ENCODE measurements at regions not wholly inside any gene's neighbourhood (a gene's known extent, or its start where the extent isn't known, plus 50 kb on each side); places are given as distances from the start of the nearest gene placed in this dataset.

DNA sequence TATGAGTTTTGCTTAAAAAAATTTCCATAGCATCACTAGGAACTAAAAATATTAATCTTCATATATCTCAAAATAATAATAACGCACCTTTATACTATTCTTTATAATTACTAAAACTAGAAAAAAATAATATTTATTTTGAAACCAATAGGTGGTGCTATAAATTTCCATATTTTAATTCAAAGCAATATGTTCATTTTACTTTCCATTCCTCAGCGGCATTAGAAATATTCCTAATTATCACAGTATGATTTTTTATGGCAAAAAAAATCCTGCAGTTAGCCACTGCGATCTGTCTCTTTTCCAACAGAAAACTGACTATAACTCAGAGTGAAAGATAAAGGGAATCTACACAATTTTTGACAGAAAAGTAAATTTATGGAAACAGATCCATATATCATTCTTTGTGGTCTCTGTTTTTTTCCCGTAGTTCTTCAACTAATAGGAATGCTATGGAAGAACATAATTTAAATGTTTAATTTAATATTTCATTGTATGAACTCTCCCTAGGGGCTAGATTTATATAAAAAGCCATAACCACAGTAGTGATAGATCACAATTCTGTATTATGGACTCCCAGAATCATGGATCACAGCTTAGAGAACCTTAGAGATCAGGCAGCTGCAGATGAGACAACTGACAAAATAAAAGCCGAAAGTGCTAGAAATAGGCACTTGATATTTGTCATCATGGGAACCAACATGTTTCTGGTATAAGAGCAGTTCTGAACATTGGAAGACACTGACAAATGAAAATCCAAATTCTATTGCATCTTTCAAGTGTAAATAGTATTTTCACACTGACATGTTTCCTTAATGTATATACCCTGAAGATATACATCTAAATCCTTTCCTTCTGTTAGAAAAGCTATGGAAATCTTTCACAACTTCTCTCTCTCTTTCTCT, 167.7 kb upstream of the MPDZ start:
- CTCF ChIA-PET (ENCODE audit: partially characterized antibody) = no interaction called here
- no peaks in the 10 kb centered on the region for H3K36me3 ChIP-seq (ENCODE audit: insufficient read depth, low read length)
- no peak overlapping the region for H3K27ac ChIP-seq (ENCODE audit: low read depth, low read length)
- intact Hi-C loops (cut with micrococcal nuclease) = no loop called here
- no peak overlapping the region for H3K27ac Mint-ChIP-seq
- peaks cover 0 to 2% of the 10 kb centered on the region in 2 donors for H3K27me3 Mint-ChIP-seq
- H3K4me3 ChIP-seq (ENCODE audit: low read length in 2 of 2) = no peak overlapping the region
- no peaks in the 10 kb centered on the region for H3K4me1 ChIP-seq (ENCODE audit: insufficient read depth, low read length)
- H3K9me3 Mint-ChIP-seq = peaks cover 0 to 7% (median 0%) of the 10 kb centered on the region in 8 donors
- H3K36me3 Mint-ChIP-seq = no peaks in the 10 kb centered on the region
- DNase-seq = no peak
- H3K4me3 Mint-ChIP-seq = no peak overlapping the region
- H3K9me3 ChIP-seq (ENCODE audit: control insufficient read depth in 1 of 2, low read length in 2 of 2) = no peaks in the 10 kb centered on the region
- POLR2A ChIA-PET (ENCODE audit: partially characterized antibody) = no interaction called here
- H3K4me1 Mint-ChIP-seq = no peaks in the 10 kb centered on the region
- H3K27me3 ChIP-seq (ENCODE audit: insufficient read depth, low read length) = no peaks in the 10 kb centered on the region

DNA sequence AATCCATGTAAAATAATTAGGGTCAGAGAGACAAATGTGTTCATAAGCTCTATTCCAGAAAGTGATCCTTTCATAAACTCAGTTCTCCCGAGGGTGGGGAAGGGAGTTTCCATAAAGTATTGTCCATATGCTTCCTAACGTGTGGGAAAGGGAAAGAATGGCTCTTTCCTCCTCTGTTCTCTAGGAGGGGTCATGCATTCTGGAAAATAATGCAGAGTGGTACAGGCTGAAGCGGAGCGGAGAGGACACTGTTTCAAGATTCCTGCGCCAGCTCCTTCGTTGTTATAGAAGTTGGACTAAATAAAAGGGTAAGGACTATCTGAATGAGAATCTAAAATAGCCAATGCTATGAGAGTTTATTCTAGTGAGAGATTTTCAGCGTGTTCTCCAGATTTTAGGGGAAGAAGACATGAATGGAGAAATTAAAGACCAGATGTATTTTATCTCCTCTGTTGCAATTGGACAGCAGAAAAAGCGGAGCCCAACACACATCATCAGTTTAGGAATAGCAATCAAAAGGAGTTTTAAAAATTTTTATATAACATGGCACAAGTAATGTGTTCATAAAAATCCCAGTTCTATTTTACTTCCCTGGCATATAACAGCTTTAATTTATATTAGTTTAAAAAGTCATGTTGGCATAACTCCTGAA, 166.9 kb upstream of the MPDZ start:
- H3K9me3 Mint-ChIP-seq = peaks cover 0 to 7% (median 0%) of the 10 kb centered on the region in 8 donors
- no peak overlapping the region for H3K27ac ChIP-seq (ENCODE audit: low read depth, low read length)
- H3K4me3 Mint-ChIP-seq = no peak overlapping the region
- H3K9me3 ChIP-seq (ENCODE audit: control insufficient read depth in 1 of 2, low read length in 2 of 2) = no peaks in the 10 kb centered on the region
- no peaks in the 10 kb centered on the region for H3K4me1 ChIP-seq (ENCODE audit: insufficient read depth, low read length)
- no peaks in the 10 kb centered on the region for H3K36me3 Mint-ChIP-seq
- no peaks in the 10 kb centered on the region for H3K36me3 ChIP-seq (ENCODE audit: insufficient read depth, low read length)
- no peaks in the 10 kb centered on the region for H3K4me1 Mint-ChIP-seq
- no peak for DNase-seq
- no peaks in the 10 kb centered on the region for H3K27me3 ChIP-seq (ENCODE audit: insufficient read depth, low read length)
- H3K4me3 ChIP-seq (ENCODE audit: low read length in 2 of 2) = no peak overlapping the region
- H3K27me3 Mint-ChIP-seq = peaks cover 0 to 2% of the 10 kb centered on the region in 2 donors
- ChIA-PET POLR2A (ENCODE audit: partially characterized antibody) (no interaction called here), CTCF (ENCODE audit: partially characterized antibody) (no interaction called here)
- intact Hi-C loops (cut with micrococcal nuclease) = no loop called here
- no peak overlapping the region for H3K27ac Mint-ChIP-seq

DNA sequence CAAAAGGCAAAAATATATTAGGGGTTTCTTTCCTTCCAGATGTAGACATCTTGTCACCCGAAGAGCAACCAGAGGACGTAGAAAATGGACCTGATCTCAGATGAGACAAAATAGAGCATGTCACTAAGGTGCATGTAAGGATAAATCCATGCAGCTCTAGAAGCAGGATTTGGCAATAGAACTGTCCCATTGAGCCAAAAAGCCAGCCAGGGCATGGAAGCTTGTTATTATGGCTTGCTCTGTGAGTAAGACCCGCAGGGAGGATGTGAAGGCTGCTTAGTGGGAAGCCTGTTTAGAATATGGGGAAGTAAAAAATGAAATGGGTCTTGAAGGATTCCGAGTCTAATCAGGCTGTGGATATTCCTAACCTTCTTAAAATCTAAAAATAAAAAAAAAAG, 165.6 kb upstream of the MPDZ start:
- ChIA-PET POLR2A (ENCODE audit: partially characterized antibody) (no interaction called here), CTCF (ENCODE audit: partially characterized antibody) (no interaction called here)
- no peaks in the 10 kb centered on the region for H3K36me3 Mint-ChIP-seq
- Histone ChIP-seq H3K27me3 (ENCODE audit: insufficient read depth, low read length) (no peaks in the 10 kb centered on the region), H3K36me3 (ENCODE audit: insufficient read depth, low read length) (no peaks in the 10 kb centered on the region), H3K27ac (ENCODE audit: low read depth, low read length) (no peak overlapping the region), H3K4me3 (ENCODE audit: low read length in 2 of 2) (no peak overlapping the region), H3K4me1 (ENCODE audit: insufficient read depth, low read length) (no peaks in the 10 kb centered on the region), H3K9me3 (ENCODE audit: control insufficient read depth in 1 of 2, low read length in 2 of 2) (no peaks in the 10 kb centered on the region)
- H3K9me3 Mint-ChIP-seq = peaks cover 0 to 7% (median 0%) of the 10 kb centered on the region in 8 donors
- no peak for DNase-seq
- no peak overlapping the region for H3K27ac Mint-ChIP-seq
- no peaks in the 10 kb centered on the region for H3K4me1 Mint-ChIP-seq
- peaks cover 0 to 2% of the 10 kb centered on the region in 2 donors for H3K27me3 Mint-ChIP-seq
- intact Hi-C loops (cut with micrococcal nuclease) = no loop called here
- H3K4me3 Mint-ChIP-seq = no peak overlapping the region

DNA sequence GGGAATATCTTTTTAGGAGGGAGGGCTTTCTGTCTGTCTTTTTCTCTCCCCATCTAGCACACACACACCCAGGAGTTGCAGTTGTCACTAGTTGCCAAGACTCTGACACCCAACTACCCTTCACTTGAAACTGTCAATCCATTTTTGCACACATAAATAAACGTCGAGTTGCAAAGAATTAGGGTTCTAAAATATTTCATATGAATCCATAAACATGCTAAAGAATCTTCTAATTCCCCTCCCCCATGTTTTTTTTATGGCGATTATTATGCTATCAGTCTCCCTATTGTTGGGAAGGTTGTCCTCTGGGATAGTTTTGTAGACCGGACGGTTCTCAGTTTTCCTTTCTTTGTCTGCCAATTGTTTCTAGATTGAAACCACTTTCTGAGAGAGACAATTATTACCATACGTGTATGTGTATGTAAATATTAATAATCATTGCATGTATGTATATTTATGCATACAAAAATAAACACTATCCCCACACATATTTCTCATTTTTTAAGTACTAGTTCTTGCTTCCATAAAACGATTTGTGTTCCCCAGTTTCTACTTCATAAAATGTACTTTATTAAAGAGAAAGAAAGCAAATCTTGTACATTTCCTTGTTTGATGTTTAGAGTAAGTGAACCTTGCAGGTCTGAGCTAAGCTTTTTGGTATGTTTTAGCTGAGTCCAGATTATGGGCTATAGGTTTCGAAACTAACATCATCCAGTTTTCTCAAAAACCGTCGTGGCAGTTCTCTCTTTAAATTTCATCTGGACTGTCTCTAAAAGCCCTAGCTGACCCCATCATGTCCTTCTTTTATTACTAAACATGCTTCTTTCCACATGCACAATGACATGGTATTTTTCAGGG, 165.0 kb upstream of the MPDZ start:
- peaks cover 0 to 2% of the 10 kb centered on the region in 2 donors for H3K27me3 Mint-ChIP-seq
- H3K9me3 Mint-ChIP-seq = peaks cover 0 to 7% (median 0%) of the 10 kb centered on the region in 8 donors
- no peaks in the 10 kb centered on the region for H3K4me1 Mint-ChIP-seq
- DNase-seq = no peak
- no peaks in the 10 kb centered on the region for H3K36me3 Mint-ChIP-seq
- Histone ChIP-seq H3K36me3 (ENCODE audit: insufficient read depth, low read length) (no peaks in the 10 kb centered on the region), H3K4me3 (ENCODE audit: low read length in 2 of 2) (no peak overlapping the region), H3K9me3 (ENCODE audit: control insufficient read depth in 1 of 2, low read length in 2 of 2) (no peaks in the 10 kb centered on the region), H3K27ac (ENCODE audit: low read depth, low read length) (no peak overlapping the region), H3K27me3 (ENCODE audit: insufficient read depth, low read length) (no peaks in the 10 kb centered on the region), H3K4me1 (ENCODE audit: insufficient read depth, low read length) (no peaks in the 10 kb centered on the region)
- ChIA-PET POLR2A (ENCODE audit: partially characterized antibody) (no interaction called here), CTCF (ENCODE audit: partially characterized antibody) (no interaction called here)
- no peak overlapping the region for H3K27ac Mint-ChIP-seq
- intact Hi-C loops (cut with micrococcal nuclease) = loop anchor here (5.0 kb wide), 1 partner anchor 908 kb away; no protein-coding TSS in a partner anchor
- H3K4me3 Mint-ChIP-seq = no peak overlapping the region

DNA sequence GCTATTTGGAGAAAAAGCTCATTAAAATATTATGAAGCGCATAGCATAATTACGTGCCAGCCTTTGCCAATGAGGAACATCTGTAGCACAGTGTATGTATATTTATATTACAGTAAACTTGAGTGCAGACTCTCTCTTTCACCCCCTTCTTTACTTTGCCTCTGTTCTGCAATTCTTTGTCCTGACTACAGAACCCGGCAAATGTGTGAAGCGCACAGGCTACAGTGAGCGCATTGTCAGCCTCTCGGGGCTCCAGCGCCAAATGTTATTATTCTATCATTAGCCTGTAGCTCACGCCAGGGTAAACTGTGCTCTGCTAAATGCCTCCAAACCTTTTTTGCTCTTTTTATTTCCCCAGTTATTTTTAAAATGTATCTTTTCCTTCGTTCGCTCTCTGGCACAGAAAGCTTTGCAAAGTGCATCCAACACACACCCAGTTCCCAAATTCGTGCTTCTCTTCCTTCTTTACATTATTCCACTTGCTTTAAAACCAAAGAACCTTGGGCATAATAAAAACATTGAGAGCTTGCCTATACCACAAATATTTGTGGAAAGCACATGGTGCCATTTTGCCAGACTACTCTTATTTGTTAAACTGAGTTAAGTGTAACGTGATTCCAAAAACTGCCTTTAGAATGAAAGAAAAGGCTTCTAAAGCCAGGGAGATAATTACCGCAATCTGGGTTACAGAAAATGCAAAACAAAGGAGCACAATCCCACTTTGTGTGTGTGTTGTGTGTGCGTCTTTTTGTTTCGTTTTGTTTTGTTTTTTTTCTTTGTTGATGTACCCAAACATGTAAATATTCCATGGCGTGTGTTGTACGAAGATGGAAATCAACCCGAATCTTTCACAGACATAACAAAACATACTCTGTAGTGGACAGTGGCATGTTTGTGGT, 164.1 kb upstream of the MPDZ start:
- Mint-ChIP-seq H3K36me3 (no peaks in the 10 kb centered on the region), H3K4me3 (no peak overlapping the region), H3K9me3 (peaks cover 0 to 3% (median 0%) of the 10 kb centered on the region in 8 donors), H3K27ac (no peak overlapping the region), H3K4me1 (no peaks in the 10 kb centered on the region), H3K27me3 (no peaks in the 10 kb centered on the region)
- Histone ChIP-seq H3K36me3 (ENCODE audit: insufficient read depth, low read length) (no peaks in the 10 kb centered on the region), H3K4me3 (ENCODE audit: low read length in 2 of 2) (no peak overlapping the region), H3K4me1 (ENCODE audit: insufficient read depth, low read length) (no peaks in the 10 kb centered on the region), H3K27me3 (ENCODE audit: insufficient read depth, low read length) (no peaks in the 10 kb centered on the region), H3K9me3 (ENCODE audit: control insufficient read depth in 1 of 2, low read length in 2 of 2) (no peaks in the 10 kb centered on the region), H3K27ac (ENCODE audit: low read depth, low read length) (no peak overlapping the region)
- ChIA-PET CTCF (ENCODE audit: partially characterized antibody) (no interaction called here), POLR2A (ENCODE audit: partially characterized antibody) (no interaction called here)
- no peak for DNase-seq
- intact Hi-C loops (cut with micrococcal nuclease) = loop anchor here (5.0 kb wide), 1 partner anchor 909 kb away; no protein-coding TSS in a partner anchor

DNA sequence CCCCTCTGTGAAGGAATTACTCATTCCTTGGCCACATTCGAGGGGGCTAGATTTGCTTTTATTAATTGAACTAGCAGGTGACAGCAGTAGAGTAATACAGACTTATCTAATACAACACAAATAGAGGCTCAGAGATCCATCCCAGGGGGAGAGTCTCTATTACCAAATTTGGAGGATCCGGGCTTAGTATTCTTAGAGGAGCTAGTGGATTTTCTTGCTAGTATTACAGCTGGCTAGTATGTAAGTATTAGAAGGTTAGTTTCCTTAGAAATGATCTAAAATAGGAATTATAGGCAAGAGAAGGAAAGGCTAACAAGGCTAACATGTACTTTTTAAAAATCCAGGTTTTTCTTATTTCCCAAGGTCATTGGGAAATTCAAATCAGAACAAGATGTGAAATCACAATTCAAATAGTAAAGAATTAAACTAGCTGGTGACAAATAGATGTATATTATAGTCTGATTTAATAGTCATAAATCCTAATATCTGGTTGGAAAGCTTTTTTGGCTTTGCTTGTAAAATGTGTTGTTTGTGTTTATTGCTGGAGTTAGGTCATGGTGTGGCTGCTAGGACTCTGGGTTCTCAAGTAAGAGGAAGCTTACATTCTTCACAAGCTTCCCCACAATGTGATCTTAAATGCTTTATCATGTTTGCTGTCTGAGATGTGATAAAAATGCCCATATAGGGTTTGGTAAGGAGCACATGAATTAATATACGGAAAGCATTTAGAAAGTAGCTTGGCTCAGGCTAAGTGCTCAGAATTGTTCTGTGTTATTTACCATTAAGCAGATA, 160.4 kb upstream of the MPDZ start:
- H3K27me3 Mint-ChIP-seq = no peaks in the 10 kb centered on the region
- Histone ChIP-seq H3K4me3 (ENCODE audit: low read length in 2 of 2) (no peak overlapping the region), H3K9me3 (ENCODE audit: control insufficient read depth in 1 of 2, low read length in 2 of 2) (no peaks in the 10 kb centered on the region), H3K36me3 (ENCODE audit: insufficient read depth, low read length) (no peaks in the 10 kb centered on the region), H3K4me1 (ENCODE audit: insufficient read depth, low read length) (no peaks in the 10 kb centered on the region), H3K27ac (ENCODE audit: low read depth, low read length) (no peak overlapping the region), H3K27me3 (ENCODE audit: insufficient read depth, low read length) (no peaks in the 10 kb centered on the region)
- ChIA-PET CTCF (ENCODE audit: partially characterized antibody) (interaction anchor here (0.9 kb wide), 1 partner anchor 12 kb away, joined by 3 read pairs; no protein-coding TSS in a partner anchor), POLR2A (ENCODE audit: partially characterized antibody) (no interaction called here)
- no peaks in the 10 kb centered on the region for H3K36me3 Mint-ChIP-seq
- no peak overlapping the region for H3K4me3 Mint-ChIP-seq
- no peaks in the 10 kb centered on the region for H3K4me1 Mint-ChIP-seq
- intact Hi-C loops (cut with micrococcal nuclease) = loop anchor here (5.0 kb wide), 1 partner anchor 912 kb away; no protein-coding TSS in a partner anchor
- DNase-seq = no peak
- H3K27ac Mint-ChIP-seq = no peak overlapping the region
- peaks cover 0 to 7% (median 0%) of the 10 kb centered on the region in 8 donors for H3K9me3 Mint-ChIP-seq

Measured in CD4-positive, alpha-beta memory T cell (primary cell).